CD4-positive, alpha-beta memory T cell (primary cell): ENCODE measurements at regions not wholly inside any gene's neighbourhood (a gene's known extent, or its start where the extent isn't known, plus 50 kb on each side); places are given as distances from the start of the nearest gene placed in this dataset.

Source experiments
- CTCF ChIA-PET: fragments of 350-600 bp; sonication (Branson Sonifier 250); formaldehyde crosslinking; loops from one replicate; lab custom pipeline; 2021; ENCODE audit warnings: inconsistent platforms; ENCODE audit not compliant: partially characterized antibody; lab: Charles Lee
- POLR2A ChIA-PET: fragments of 350-600 bp; sonication (Branson Sonifier 250); formaldehyde crosslinking; loops from one replicate; lab custom pipeline; 2021; ENCODE audit not compliant: partially characterized antibody; lab: Charles Lee
- DNase-seq, 5 donors: peaks; one replicate each; pipeline versions ENCODE4 v3.0.0 to v3.0.0-alpha.2; 2020 to 2022; ENCODE audit warnings: mixed read lengths in 1 of 5
- H3K27ac ChIP-seq: one replicate; pipeline ENCODE4 v1.7.0; 2013; ENCODE audit warnings: low read depth, low read length
- H3K27me3 ChIP-seq: 2 replicates; pipeline ENCODE4 v1.7.0; 2013; ENCODE audit warnings: mild to moderate bottlenecking, low read length, moderate library complexity; ENCODE audit not compliant: insufficient read depth
- H3K36me3 ChIP-seq: 2 replicates; pipeline ENCODE4 v1.7.0; 2013; ENCODE audit warnings: mild to moderate bottlenecking, low read length, moderate library complexity; ENCODE audit not compliant: insufficient read depth
- H3K4me1 ChIP-seq: 2 replicates; pipeline ENCODE4 v1.7.0; 2013; ENCODE audit warnings: mild to moderate bottlenecking, low read length, moderate library complexity; ENCODE audit not compliant: insufficient read depth
- H3K4me3 ChIP-seq, 2 donors: one replicate each; pipeline ENCODE4 v1.7.0; 2013; ENCODE audit warnings: low read length in 2 of 2, mild to moderate bottlenecking in 1 of 2
- H3K9me3 ChIP-seq, 2 donors: one replicate each; pipeline ENCODE4 v1.7.0; 2013; ENCODE audit warnings: low read length in 2 of 2, control low read depth in 1 of 2; ENCODE audit not compliant: control insufficient read depth in 1 of 2
- H3K27ac Mint-ChIP-seq, 7 donors: one replicate each; pipeline ENCODE4 v1.8.0; 2020 to 2021; ENCODE audit warnings: mixed read lengths in 7 of 7, mild to moderate bottlenecking in 6 of 7, inconsistent platforms in 3 of 7, moderate library complexity in 3 of 7
- H3K27me3 Mint-ChIP-seq, 2 donors: one replicate each; pipeline ENCODE4 v1.8.0; 2020 to 2021; ENCODE audit warnings: mixed read lengths in 2 of 2
- H3K36me3 Mint-ChIP-seq, 2 donors: one replicate each; pipeline ENCODE4 v1.8.0; 2020 to 2021; ENCODE audit warnings: mixed read lengths in 2 of 2, inconsistent platforms in 1 of 2, mild to moderate bottlenecking in 1 of 2
- H3K4me1 Mint-ChIP-seq, 4 donors: one replicate each; pipeline ENCODE4 v1.8.0; 2020 to 2021; ENCODE audit warnings: mixed read lengths in 4 of 4, mild to moderate bottlenecking in 1 of 4
- H3K4me3 Mint-ChIP-seq, 8 donors: one replicate each; pipeline ENCODE4 v1.8.0; 2020 to 2021; ENCODE audit warnings: mixed read lengths in 8 of 8, mild to moderate bottlenecking in 7 of 8, moderate library complexity in 6 of 8, inconsistent platforms in 3 of 8
- H3K9me3 Mint-ChIP-seq, 8 donors: one replicate each; pipeline ENCODE4 v1.8.0; 2020 to 2021; ENCODE audit warnings: mixed read lengths in 8 of 8, mild to moderate bottlenecking in 5 of 8, inconsistent platforms in 3 of 8, moderate library complexity in 1 of 8
- intact Hi-C: fragments of 100-400 bp; cut with micrococcal nuclease; formaldehyde crosslinking; loops from one replicate; pipeline ENCODE4 v1.15.1; 2023

DNA sequence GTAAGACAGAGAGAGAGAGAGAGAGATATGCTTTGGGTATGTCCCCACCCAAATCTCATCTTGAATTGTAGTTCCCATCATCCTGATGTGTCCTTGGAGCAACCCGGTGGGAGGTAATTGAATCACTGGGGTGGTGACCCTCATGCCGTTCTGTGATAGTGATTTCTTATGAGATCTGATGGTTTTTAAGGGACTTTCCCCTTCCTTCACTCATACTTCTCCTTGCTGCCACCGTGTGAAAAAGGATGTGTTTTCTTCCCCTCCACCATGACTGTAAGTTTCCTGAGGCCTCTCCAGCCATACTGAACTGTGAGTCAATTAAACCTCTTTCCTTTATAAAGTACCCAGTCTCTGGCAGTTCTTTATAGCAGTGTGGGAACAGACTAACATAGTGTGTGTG lies 60.3 kb downstream of the EOMES start:
- H3K27me3 Mint-ChIP-seq, result peaks cover 0 to 2% of the 10 kb centered on the region in 2 donors
- Histone ChIP-seq H3K27ac (no peak overlapping the region), H3K9me3 (no peaks in the 10 kb centered on the region), H3K4me3 (no peak overlapping the region), H3K27me3 (no peaks in the 10 kb centered on the region), H3K4me1 (peaks cover 8% of the 10 kb centered on the region), H3K36me3 (no peaks in the 10 kb centered on the region)
- H3K9me3 Mint-ChIP-seq, result no peaks in the 10 kb centered on the region
- no peak for DNase-seq
- no peak overlapping the region for H3K4me3 Mint-ChIP-seq
- ChIA-PET POLR2A (no interaction called here), CTCF (interaction anchor here (0.6 to 2.4 kb wide), 6 partner anchors 20 to 351 kb away, joined by 3 to 5 read pairs (median 3); no protein-coding TSS in a partner anchor)
- no peaks in the 10 kb centered on the region for H3K36me3 Mint-ChIP-seq
- no peak overlapping the region for H3K27ac Mint-ChIP-seq
- peaks cover 7 to 11% (median 9%) of the 10 kb centered on the region in 4 donors for H3K4me1 Mint-ChIP-seq
- intact Hi-C loops, result no loop called here

DNA sequence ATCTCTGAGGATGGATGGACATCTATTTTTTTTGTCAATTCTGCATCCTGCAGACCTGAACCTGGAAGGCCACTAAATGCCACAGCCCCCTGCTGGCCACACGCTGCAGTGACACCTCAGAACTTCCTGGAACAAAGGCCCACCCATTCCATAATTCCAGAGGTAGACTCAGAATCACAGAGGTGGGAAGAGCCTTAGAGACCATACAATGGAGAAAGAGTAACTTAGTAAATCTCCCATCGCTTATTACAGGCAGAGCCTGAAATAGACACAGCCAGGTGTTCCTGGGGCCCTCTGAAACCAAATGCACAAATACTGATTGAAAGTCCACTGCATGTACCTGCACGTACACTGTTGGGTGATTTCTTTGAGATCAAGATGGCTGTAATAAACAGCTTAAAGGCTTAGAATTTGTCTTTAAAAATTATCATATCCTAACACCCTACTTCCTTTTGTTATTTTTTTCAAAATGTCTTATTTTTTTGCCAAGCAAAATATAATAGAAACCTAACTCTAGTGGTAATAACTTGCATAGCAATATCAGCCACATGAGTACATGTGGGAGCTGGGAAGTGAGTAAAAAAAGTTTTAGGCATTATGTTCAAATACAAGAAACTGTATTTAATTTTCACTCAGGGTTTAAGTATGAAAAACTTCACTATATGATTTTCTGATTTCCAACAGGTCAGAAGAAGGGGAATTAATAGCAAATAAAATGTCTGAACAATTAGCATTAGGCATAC lies 62.7 kb downstream of the EOMES start:
- Histone ChIP-seq H3K4me3 (no peak overlapping the region), H3K27ac (no peak overlapping the region), H3K9me3 (no peaks in the 10 kb centered on the region), H3K36me3 (no peaks in the 10 kb centered on the region), H3K4me1 (no peaks in the 10 kb centered on the region), H3K27me3 (no peaks in the 10 kb centered on the region)
- intact Hi-C loops, result loop anchor here (1.0 to 5.0 kb wide), 5 partner anchors 26 to 347 kb away; partner anchors contain the start of gene SLC4A7
- DNase-seq, result peak in 4 of 5 donors; percentile 29 to 42 (median 38)
- Mint-ChIP-seq H3K4me3 (no peak overlapping the region), H3K27ac (peak overlapping the region in 1 of 7 donors; percentile 30), H3K36me3 (no peaks in the 10 kb centered on the region), H3K9me3 (no peaks in the 10 kb centered on the region), H3K4me1 (peaks cover 9 to 15% (median 11%) of the 10 kb centered on the region in 4 donors), H3K27me3 (peaks cover 0 to 2% of the 10 kb centered on the region in 2 donors)
- ChIA-PET POLR2A (no interaction called here), CTCF (interaction anchor here (0.6 to 3.8 kb wide), 13 partner anchors 12 to 349 kb away, joined by 3 to 21 read pairs (median 5); no protein-coding TSS in a partner anchor)

- H3K4me1 Mint-ChIP-seq, result peaks cover 9 to 15% (median 11%) of the 10 kb centered on the region in 4 donors
- H3K36me3 Mint-ChIP-seq, result no peaks in the 10 kb centered on the region
- no peaks in the 10 kb centered on the region for H3K4me1 ChIP-seq
- no peaks in the 10 kb centered on the region for H3K36me3 ChIP-seq
- no peaks in the 10 kb centered on the region for H3K9me3 Mint-ChIP-seq
- H3K27ac ChIP-seq, result no peak overlapping the region
- H3K27me3 ChIP-seq, result no peaks in the 10 kb centered on the region
- ChIA-PET CTCF (interaction anchor here (0.7 to 3.8 kb wide), 12 partner anchors 10 to 524 kb away, joined by 3 to 21 read pairs (median 3); no protein-coding TSS in a partner anchor), POLR2A (no interaction called here)
- H3K4me3 ChIP-seq, result no peak overlapping the region
- DNase-seq, result no peak
- H3K27ac Mint-ChIP-seq, result no peak overlapping the region
- H3K9me3 ChIP-seq, result no peaks in the 10 kb centered on the region
- peaks cover 0 to 2% of the 10 kb centered on the region in 2 donors for H3K27me3 Mint-ChIP-seq
- intact Hi-C loops, result loop anchor here (1.0 to 5.0 kb wide), 5 partner anchors 25 to 346 kb away; partner anchors contain the start of gene SLC4A7
- no peak overlapping the region for H3K4me3 Mint-ChIP-seq
Measured at GRCh38 chr3:27658741-27659140, 63.4 kb downstream of the EOMES start.

DNA sequence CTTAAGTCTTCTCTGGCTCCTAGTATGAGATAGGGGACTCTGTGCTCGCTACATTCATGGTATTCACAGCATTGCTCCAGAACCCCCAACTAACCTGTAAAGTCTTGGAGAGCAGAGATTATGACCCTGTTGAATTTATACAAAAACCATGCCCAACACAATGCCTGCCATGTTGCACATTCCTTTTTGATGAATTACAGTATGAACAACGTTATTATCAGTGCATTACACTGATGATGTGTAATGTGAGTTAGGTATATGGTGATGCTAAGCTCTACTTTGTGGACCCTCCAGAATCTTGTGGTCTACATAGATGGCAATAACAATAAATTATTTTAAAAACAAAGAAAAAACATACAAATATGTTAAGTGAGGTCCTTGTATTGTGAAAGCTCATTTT lies 64.3 kb downstream of the EOMES start:
- no peak overlapping the region for H3K4me3 ChIP-seq
- intact Hi-C loops, result loop anchor here (5.0 kb wide), 1 partner anchor 191 kb away; no protein-coding TSS in a partner anchor
- Mint-ChIP-seq H3K9me3 (no peaks in the 10 kb centered on the region), H3K27ac (peak overlapping the region in 1 of 7 donors; percentile 76), H3K4me3 (no peak overlapping the region), H3K4me1 (peaks cover 9 to 15% (median 11%) of the 10 kb centered on the region in 4 donors), H3K36me3 (no peaks in the 10 kb centered on the region), H3K27me3 (peaks cover 0 to 3% of the 10 kb centered on the region in 2 donors)
- DNase-seq, result no peak
- no peaks in the 10 kb centered on the region for H3K27me3 ChIP-seq
- CTCF ChIA-PET, result interaction anchor here (0.7 to 3.8 kb wide), 16 partner anchors 9 to 523 kb away, joined by 3 to 21 read pairs (median 3); no protein-coding TSS in a partner anchor
- no peak overlapping the region for H3K27ac ChIP-seq
- H3K9me3 ChIP-seq, result no peaks in the 10 kb centered on the region
- no peaks in the 10 kb centered on the region for H3K4me1 ChIP-seq
- POLR2A ChIA-PET, result no interaction called here
- H3K36me3 ChIP-seq, result no peaks in the 10 kb centered on the region

DNA sequence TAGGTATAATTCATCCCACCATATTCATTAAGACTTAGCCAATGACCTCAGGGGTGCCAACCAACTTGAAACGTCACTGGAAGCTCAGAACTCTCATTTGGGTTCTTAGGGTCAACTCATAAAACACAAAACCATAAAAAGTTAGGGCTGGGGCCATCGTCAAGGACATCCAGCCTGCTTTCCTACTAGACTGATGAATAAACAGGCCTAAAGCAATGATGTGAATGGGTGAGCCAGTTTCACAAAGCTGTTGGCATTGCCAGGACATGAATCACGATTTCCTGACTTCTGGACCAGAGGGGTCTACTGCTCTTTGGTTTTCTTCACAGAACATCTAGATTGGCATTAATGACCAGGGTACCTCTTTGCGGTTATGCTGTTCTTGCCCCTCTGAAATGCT lies 64.7 kb downstream of the EOMES start:
- no peaks in the 10 kb centered on the region for H3K9me3 Mint-ChIP-seq
- no peaks in the 10 kb centered on the region for H3K36me3 ChIP-seq
- no peaks in the 10 kb centered on the region for H3K4me1 ChIP-seq
- no peak overlapping the region for H3K27ac ChIP-seq
- ChIA-PET CTCF (interaction anchor here (0.8 to 3.8 kb wide), 14 partner anchors 9 to 300 kb away, joined by 3 to 21 read pairs (median 4); no protein-coding TSS in a partner anchor), POLR2A (no interaction called here)
- H3K9me3 ChIP-seq, result no peaks in the 10 kb centered on the region
- no peaks in the 10 kb centered on the region for H3K36me3 Mint-ChIP-seq
- DNase-seq, result no peak
- intact Hi-C loops, result loop anchor here (5.0 kb wide), 1 partner anchor 190 kb away; no protein-coding TSS in a partner anchor
- peak overlapping the region in 2 of 7 donors; percentile 36 to 76 for H3K27ac Mint-ChIP-seq
- H3K27me3 ChIP-seq, result no peaks in the 10 kb centered on the region
- peaks cover 9 to 15% (median 11%) of the 10 kb centered on the region in 4 donors for H3K4me1 Mint-ChIP-seq
- H3K4me3 ChIP-seq, result no peak overlapping the region
- H3K27me3 Mint-ChIP-seq, result peaks cover 0 to 3% of the 10 kb centered on the region in 2 donors
- H3K4me3 Mint-ChIP-seq, result no peak overlapping the region

GRCh38 chr3:27656790-27657189 lies 65.3 kb downstream of the EOMES start:
- H3K27me3 ChIP-seq, result no peaks in the 10 kb centered on the region
- H3K9me3 ChIP-seq, result no peaks in the 10 kb centered on the region
- POLR2A ChIA-PET, result no interaction called here

DNA sequence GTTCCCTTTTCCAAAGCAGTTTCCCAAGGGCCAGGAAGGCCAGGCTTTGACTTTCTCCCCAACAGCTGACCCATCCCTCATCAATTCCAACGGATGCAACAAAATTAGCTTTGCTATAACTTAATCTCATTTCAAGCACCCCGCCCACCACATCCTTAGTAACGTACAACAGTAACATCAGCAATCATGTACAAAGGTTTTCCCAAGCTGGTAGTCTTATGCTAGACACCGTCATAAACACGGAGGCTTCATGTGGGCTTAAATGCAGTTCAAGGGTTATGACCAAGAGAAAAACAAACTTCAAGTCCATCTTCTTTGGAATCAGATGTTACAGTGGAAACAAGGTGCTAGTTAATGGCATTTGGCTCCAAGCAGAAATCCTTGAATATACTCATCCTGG lies 66.6 kb downstream of the EOMES start:
- Histone ChIP-seq H3K4me3 (no peak overlapping the region), H3K27ac (no peak overlapping the region), H3K4me1 (no peaks in the 10 kb centered on the region), H3K9me3 (no peaks in the 10 kb centered on the region), H3K36me3 (no peaks in the 10 kb centered on the region), H3K27me3 (no peaks in the 10 kb centered on the region)
- CTCF ChIA-PET, result no interaction called here
- Mint-ChIP-seq H3K4me3 (peak overlapping the region in 1 of 8 donors; percentile 53), H3K9me3 (no peaks in the 10 kb centered on the region), H3K27ac (peak overlapping the region in 6 of 7 donors; percentile 4 to 89 (median 58)), H3K36me3 (no peaks in the 10 kb centered on the region), H3K4me1 (peaks cover 9 to 13% (median 11%) of the 10 kb centered on the region in 4 donors), H3K27me3 (peaks cover 0 to 1% of the 10 kb centered on the region in 2 donors)
- intact Hi-C loops, result loop anchor here (5.0 kb wide), 1 partner anchor 188 kb away; no protein-coding TSS in a partner anchor
- POLR2A ChIA-PET, result no interaction called here
- DNase-seq, result peak in 3 of 5 donors; percentile 22 to 49 (median 48)

More at GRCh38 chr3:27656790-27657189, 65.3 kb downstream of the EOMES start:
- no peak overlapping the region for H3K4me3 ChIP-seq
- intact Hi-C loops, result loop anchor here (5.0 kb wide), 1 partner anchor 189 kb away; no protein-coding TSS in a partner anchor
- H3K4me1 ChIP-seq, result no peaks in the 10 kb centered on the region
- Mint-ChIP-seq H3K4me3 (no peak overlapping the region), H3K27ac (peak overlapping the region in 1 of 7 donors; percentile 63), H3K36me3 (no peaks in the 10 kb centered on the region), H3K9me3 (no peaks in the 10 kb centered on the region), H3K4me1 (peaks cover 9 to 15% (median 11%) of the 10 kb centered on the region in 4 donors), H3K27me3 (peaks cover 0 to 3% of the 10 kb centered on the region in 2 donors)
- no peaks in the 10 kb centered on the region for H3K36me3 ChIP-seq
- H3K27ac ChIP-seq, result no peak overlapping the region
- no peak for DNase-seq
- CTCF ChIA-PET, result interaction anchor here (0.9 to 3.8 kb wide), 6 partner anchors 12 to 299 kb away, joined by 3 to 21 read pairs (median 4); no protein-coding TSS in a partner anchor
